MCF 10A (cell line): ENCODE measurements at regions not wholly inside any gene's neighbourhood (a gene's known extent, or its start where the extent isn't known, plus 50 kb on each side); places are given as distances from the start of the nearest gene placed in this dataset.

Source experiments
- BruUV-seq: library from RNA; stranded (reverse); fragments of 400-500 nt; replicated peaks from 2 replicates; lab custom pipeline; 2021; lab: Mats Ljungman, UMichigan
- CTCF ChIA-PET: fragments of 300-600 bp; sonication (Branson Sonifier 250); formaldehyde crosslinking; extraction: SDS; loops from one replicate; lab custom pipeline; 2021; ENCODE audit warnings: antibody characterized with exemption, inconsistent platforms; lab: Yijun Ruan, JAX
- POLR2A ChIA-PET: fragments of 300-600, 350-650 bp; sonication (Branson Sonifier 250); formaldehyde crosslinking; extraction: SDS; loops from one replicate; lab custom pipeline; 2020; ENCODE audit warnings: antibody characterized with exemption, inconsistent platforms; lab: Yijun Ruan, JAX
- DNase-seq: peaks from one replicate; pipeline ENCODE4 v3.0.0-alpha.2; 2018; ENCODE audit not compliant: unreplicated experiment
- H3K27ac Mint-ChIP-seq: one replicate; pipeline ENCODE4 v1.8.0; 2022; ENCODE audit warnings: mild to moderate bottlenecking, low read depth, mixed read lengths; ENCODE audit not compliant: unreplicated experiment
- H3K27me3 Mint-ChIP-seq: one replicate; pipeline ENCODE4 v1.8.0; 2022; ENCODE audit warnings: mixed read lengths; ENCODE audit not compliant: insufficient read depth, unreplicated experiment
- H3K36me3 Mint-ChIP-seq: one replicate; pipeline ENCODE4 v1.8.0; 2022; ENCODE audit warnings: mild to moderate bottlenecking, moderate library complexity, mixed read lengths; ENCODE audit not compliant: insufficient read depth, unreplicated experiment
- H3K4me1 Mint-ChIP-seq: one replicate; pipeline ENCODE4 v1.8.0; 2022; ENCODE audit warnings: mixed read lengths; ENCODE audit not compliant: insufficient read depth, unreplicated experiment
- H3K4me3 Mint-ChIP-seq: one replicate; pipeline ENCODE4 v1.8.0; 2022; ENCODE audit warnings: mild to moderate bottlenecking, moderate library complexity, mixed read lengths; ENCODE audit not compliant: unreplicated experiment
- H3K9me3 Mint-ChIP-seq: one replicate; pipeline ENCODE4 v1.8.0; 2022; ENCODE audit warnings: mixed read lengths; ENCODE audit not compliant: unreplicated experiment
- CTCF ChIP-seq: fragments of 200-600 bp; IDR thresholded peaks from one replicate; pipeline ENCODE4 v1.8.0; 2022; ENCODE audit warnings: antibody characterized with exemption, mild to moderate bottlenecking; ENCODE audit not compliant: unreplicated experiment
- intact Hi-C: fragments of 100-400 bp; cut with micrococcal nuclease; formaldehyde crosslinking; loops from 2 replicates; pipeline ENCODE4 v1.14.1; 2022

GRCh38 chr1:36628804-36629203, 146.1 kb upstream of the CSF3R start:
- BruUV-seq: no TSS peak
- intact Hi-C loops: no loop called here
- ChIA-PET POLR2A (no interaction called here), CTCF (interaction anchor here (1.9 kb wide), 1 partner anchor 8 kb away, joined by 4 read pairs; no protein-coding TSS in a partner anchor)
- Mint-ChIP-seq H3K4me1 (no peaks in the 10 kb centered on the region), H3K27ac (no peak overlapping the region), H3K4me3 (no peak overlapping the region), H3K9me3 (no peaks in the 10 kb centered on the region), H3K36me3 (no peaks in the 10 kb centered on the region), H3K27me3 (peaks cover 12% of the 10 kb centered on the region)
- DNase-seq: no peak
- no peak for TF ChIP-seq CTCF

- no peak for TF ChIP-seq CTCF
- H3K27ac Mint-ChIP-seq: no peak overlapping the region
- H3K4me3 Mint-ChIP-seq: no peak overlapping the region
- CTCF ChIA-PET: no interaction called here
- POLR2A ChIA-PET: no interaction called here
- intact Hi-C loops: no loop called here
- H3K9me3 Mint-ChIP-seq: no peaks in the 10 kb centered on the region
- no peak for DNase-seq
- no TSS peak for BruUV-seq
- no peaks in the 10 kb centered on the region for H3K4me1 Mint-ChIP-seq
- H3K27me3 Mint-ChIP-seq: peaks cover 20% of the 10 kb centered on the region
- H3K36me3 Mint-ChIP-seq: no peaks in the 10 kb centered on the region
These were observed 143.7 kb upstream of the CSF3R start for GRCh38 chr1:36626435-36626834.

GRCh38 chr1:36625935-36626310, 143.2 kb upstream of the CSF3R start:
- Mint-ChIP-seq H3K36me3 (no peaks in the 10 kb centered on the region), H3K27me3 (peaks cover 20% of the 10 kb centered on the region), H3K9me3 (no peaks in the 10 kb centered on the region), H3K27ac (no peak overlapping the region), H3K4me3 (no peak overlapping the region), H3K4me1 (no peaks in the 10 kb centered on the region)
- TF ChIP-seq CTCF: no peak
- DNase-seq: no peak
- ChIA-PET CTCF (no interaction called here), POLR2A (no interaction called here)
- intact Hi-C loops: no loop called here
- no TSS peak for BruUV-seq

- Mint-ChIP-seq H3K9me3 (no peaks in the 10 kb centered on the region), H3K4me1 (no peaks in the 10 kb centered on the region), H3K27me3 (peaks cover 20% of the 10 kb centered on the region)
These were observed 142.7 kb upstream of the CSF3R start for GRCh38 chr1:36625253-36625934.

More at GRCh38 chr1:36625253-36625934, 142.7 kb upstream of the CSF3R start:
- TF ChIP-seq CTCF: no peak
- H3K4me3 Mint-ChIP-seq: no peak overlapping the region
- ChIA-PET POLR2A (no interaction called here), CTCF (no interaction called here)
- no peaks in the 10 kb centered on the region for H3K36me3 Mint-ChIP-seq
- no peak overlapping the region for H3K27ac Mint-ChIP-seq
- no TSS peak for BruUV-seq
- DNase-seq: no peak
- intact Hi-C loops: no loop called here
